IPS DF 4.7 (cell line): ENCODE measurements at regions not wholly inside any gene's neighbourhood (a gene's known extent, or its start where the extent isn't known, plus 50 kb on each side); places are given as distances from the start of the nearest gene placed in this dataset.
"Not testable (repeated sequence)": the region's sequence is repeated elsewhere in the genome, so short reads cannot be mapped to it uniquely, and the experiment has no call there.

Experiments
- DNase-seq: peaks from one replicate; pipeline ENCODE4 v3.0.0-alpha.2; 2013; ENCODE audit warnings: low spot score; ENCODE audit errors: extremely low read depth

- DNase-seq, result no peak
These were observed 108.5 kb downstream of the SOCS6 start for GRCh38 chr18:70397259-70397925.

DNA sequence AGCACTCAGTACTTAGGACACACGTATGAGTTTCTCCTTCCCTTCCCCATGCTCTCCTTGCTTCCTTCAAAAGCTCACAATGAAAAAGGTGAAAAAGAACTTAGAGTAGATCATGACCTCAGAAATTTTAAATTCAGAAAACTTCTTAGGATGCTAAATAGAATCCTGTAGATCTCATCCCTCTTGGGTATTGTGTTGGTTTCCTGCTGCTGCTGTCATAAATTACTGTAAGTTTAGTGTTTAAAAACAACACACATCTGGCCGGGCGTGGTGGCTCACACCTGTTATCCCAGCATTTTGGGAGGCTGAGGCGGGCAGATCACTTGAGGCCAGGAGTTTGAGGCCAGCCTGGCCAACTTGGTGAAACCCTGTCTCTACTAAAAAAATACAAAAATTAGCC lies 106.9 kb downstream of the SOCS6 start:
- DNase-seq, result not testable (repeated sequence)

- DNase-seq, result no peak
These were observed 105.8 kb downstream of the SOCS6 start for GRCh38 chr18:70394672-70395071.

DNA sequence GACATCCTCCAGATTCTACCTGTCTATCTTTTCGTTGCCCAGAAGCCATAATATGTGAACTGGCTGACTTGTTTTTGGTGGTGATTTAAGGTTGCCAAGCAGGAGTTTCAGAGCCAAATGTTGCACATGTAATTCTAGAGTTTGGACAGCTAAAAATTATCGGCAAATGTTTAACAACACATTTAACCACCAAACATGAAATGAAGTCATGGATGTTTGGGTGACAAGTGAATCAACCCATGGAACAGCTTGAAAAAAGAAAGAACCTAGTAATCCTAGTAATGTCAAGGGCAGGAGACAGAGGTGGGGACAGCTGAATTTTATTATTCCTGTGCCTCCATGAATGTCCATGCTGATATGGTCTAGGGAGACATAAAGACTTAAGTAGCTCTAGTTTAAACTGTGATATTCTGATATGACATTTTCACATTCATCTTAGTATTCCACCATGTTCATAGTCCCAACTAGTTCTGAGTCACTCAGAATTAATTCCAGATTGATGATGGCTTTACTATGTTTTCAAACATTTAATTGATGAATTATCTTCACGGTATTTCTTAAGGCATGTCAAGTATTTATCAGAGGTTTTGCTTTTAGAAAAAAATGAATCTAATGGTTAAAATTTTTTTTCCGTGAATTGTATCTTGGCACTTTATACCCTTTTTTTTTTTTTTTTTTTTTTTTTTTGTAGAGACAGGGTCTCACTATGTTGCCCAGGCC lies 101.7 kb downstream of the SOCS6 start:
- no peak for DNase-seq

DNA sequence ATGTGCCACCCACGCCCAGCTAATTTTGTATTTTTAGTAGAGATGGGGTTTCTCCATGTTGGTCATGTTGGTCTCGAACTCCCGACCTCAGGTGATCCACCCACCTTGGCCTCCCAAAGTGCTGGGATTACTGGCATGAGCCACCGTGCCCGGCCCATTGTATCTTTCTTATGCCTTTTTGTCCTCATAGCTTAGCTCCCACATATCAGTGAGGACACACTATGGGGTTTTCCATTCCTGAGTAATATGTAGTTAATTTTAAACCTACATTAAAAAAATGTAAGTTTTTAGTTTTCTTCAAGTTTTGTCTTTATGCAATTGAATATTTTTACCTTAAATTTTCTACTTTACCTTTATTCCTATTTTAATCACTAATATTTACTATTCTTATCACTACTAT lies 100.2 kb downstream of the SOCS6 start:
- not testable (repeated sequence) for DNase-seq

DNA sequence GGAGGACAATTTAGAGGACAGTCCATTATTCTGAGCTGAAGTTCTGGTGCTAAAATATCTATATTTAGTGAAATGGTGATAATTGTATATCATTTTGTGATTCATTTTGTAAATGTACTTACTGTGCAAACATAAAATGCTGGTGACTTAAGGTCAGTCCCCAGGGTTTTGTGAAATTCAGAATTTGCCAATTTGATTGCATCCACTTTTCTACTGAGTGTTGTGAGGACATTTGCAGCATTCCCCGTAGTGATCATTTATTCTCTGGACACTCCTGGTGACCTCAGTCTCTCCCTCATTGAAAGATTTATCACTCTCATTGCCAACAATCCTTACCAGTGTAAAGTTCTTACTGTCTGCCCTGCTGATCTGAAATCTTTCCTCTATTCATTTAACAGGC lies 98.2 kb downstream of the SOCS6 start:
- DNase-seq, result no peak

DNA sequence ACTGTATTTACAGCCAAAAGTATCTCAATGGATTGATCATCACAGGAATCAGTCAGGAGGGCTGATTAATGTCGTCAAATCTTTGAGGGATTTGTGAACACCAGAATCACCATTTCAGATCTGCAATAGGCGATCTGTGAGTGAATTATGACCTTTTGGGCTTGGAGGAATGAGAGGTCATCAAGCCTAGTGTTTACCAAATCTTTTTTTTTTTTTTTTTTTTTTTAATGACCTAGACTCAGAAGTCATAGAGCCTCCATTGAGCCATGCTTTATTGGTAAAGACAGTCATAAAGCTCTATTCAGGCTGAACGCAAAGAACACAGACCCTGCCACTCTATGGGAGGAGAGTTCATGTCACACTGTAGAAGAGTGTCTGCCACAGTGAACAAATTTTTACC lies 97.7 kb downstream of the SOCS6 start:
- DNase-seq, result no peak

- no peak for DNase-seq
These were observed 96.6 kb downstream of the SOCS6 start for GRCh38 chr18:70385474-70385873.

GRCh38 chr18:70384181-70384790 lies 95.4 kb downstream of the SOCS6 start:
- no peak for DNase-seq

DNA sequence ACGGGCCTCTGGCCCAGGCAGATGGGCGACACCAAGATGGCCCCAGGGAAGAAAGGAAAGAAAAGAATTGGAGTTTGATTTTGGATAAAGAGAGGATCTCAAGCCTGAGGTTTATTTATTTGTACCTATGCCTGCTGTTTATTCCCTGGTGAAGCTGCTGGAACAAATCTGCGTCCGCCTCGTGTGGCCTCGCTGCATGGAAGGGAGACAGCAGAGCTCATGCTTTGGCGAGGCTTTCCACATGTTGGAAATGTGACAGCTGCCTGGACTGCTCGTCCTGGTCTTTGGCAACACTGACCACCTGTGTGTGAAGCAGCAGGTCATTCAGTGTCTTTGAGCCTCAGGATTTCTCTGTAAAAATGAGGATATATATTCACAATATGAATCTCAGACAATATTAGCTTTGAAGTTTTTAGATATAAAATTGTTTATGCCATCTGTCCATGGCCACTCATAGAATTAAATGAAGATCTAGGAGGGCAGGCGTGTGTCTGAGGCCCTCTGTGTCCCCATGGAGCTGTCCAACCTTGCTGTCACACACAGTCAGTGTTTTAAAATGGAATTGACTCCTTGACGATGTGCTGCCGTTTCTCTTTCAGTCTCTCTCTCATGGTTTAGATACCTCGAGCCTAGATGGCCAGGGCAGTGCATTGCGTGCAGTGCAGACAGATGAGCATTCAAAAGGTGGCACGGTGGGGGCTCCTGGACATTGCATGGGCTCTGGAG lies 94.3 kb downstream of the SOCS6 start:
- no peak for DNase-seq

DNA sequence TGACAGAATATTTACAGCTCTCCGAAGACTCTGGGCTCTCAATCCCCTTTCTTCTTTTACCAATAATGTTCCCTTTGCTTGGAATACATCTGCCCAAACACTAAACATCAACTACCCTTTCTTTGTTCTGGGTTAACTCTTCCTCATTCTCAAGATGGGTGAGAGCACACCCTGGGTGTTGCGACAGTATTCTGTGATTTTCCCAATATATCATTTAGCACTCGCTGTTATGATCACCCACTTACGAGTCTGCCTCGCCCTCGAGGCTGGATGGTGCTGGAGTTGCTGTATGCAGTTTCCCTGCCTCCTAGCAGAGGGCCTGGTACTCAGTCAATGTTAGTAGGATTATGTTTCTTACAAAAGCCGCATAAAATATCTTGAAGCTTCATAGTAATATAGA lies 93.2 kb downstream of the SOCS6 start:
- no peak for DNase-seq

GRCh38 chr18:70380915-70381896 lies 92.4 kb downstream of the SOCS6 start:
- DNase-seq, result no peak
